Stimulated activated CD4-positive, alpha-beta T cell treated with anti-CD3 and anti-CD28 coated beads, Interleukin-2, amount 100 ng/mL, for 48 hours (primary cell): ENCODE measurements at regions not wholly inside any gene's neighbourhood (a gene's known extent, or its start where the extent isn't known, plus 50 kb on each side); places are given as distances from the start of the nearest gene placed in this dataset.

Experiments
- DNase-seq, 2 donors: peaks; one replicate each; pipeline ENCODE4 v3.0.0-alpha.2; 2020

- DNase-seq, result no peak
Observed at GRCh38 chr2:45337481-45337880, 273.6 kb downstream of the SRBD1 start.

- no peak for DNase-seq
Observed at GRCh38 chr2:45334205-45334604, 276.9 kb downstream of the SRBD1 start.

- no peak for DNase-seq
Observed at GRCh38 chr2:45332567-45332966, 278.5 kb downstream of the SRBD1 start.

GRCh38 chr2:45332094-45332493 is 279.0 kb downstream of the SRBD1 start:
- no peak for DNase-seq

- DNase-seq, result no peak
Observed at GRCh38 chr2:45331410-45331786, 279.7 kb downstream of the SRBD1 start.

- DNase-seq, result no peak
Observed at GRCh38 chr2:45330637-45331409, 280.2 kb downstream of the SRBD1 start.

- no peak for DNase-seq
Observed at GRCh38 chr2:45330108-45330507, 281.0 kb downstream of the SRBD1 start.

GRCh38 chr2:45329045-45329677 is 281.9 kb downstream of the SRBD1 start:
- DNase-seq, result no peak

GRCh38 chr2:45328264-45328870 is 282.7 kb downstream of the SRBD1 start:
- no peak for DNase-seq

GRCh38 chr2:45323344-45323743 is 287.7 kb downstream of the SRBD1 start:
- DNase-seq, result no peak

- no peak for DNase-seq
Observed at GRCh38 chr2:45320956-45321355, 290.1 kb downstream of the SRBD1 start.

GRCh38 chr2:45319683-45320455 is 291.2 kb downstream of the SRBD1 start:
- DNase-seq, result no peak

- DNase-seq, result no peak
Observed at GRCh38 chr2:45318686-45319085, 292.4 kb downstream of the SRBD1 start.

- no peak for DNase-seq
Observed at GRCh38 chr2:45316576-45317338, 294.3 kb downstream of the SRBD1 start.

GRCh38 chr2:45315861-45316260 is 295.2 kb downstream of the SRBD1 start:
- no peak for DNase-seq

- no peak for DNase-seq
Observed at GRCh38 chr2:45312275-45312674, 298.8 kb downstream of the SRBD1 start.

- no peak for DNase-seq
Observed at GRCh38 chr2:45311559-45311958, 299.5 kb downstream of the SRBD1 start.

- no peak for DNase-seq
Observed at GRCh38 chr2:45307147-45307546, 297.9 kb upstream of the SIX2 start.

- no peak for DNase-seq
Observed at GRCh38 chr2:45305599-45305998, 296.3 kb upstream of the SIX2 start.

- no peak for DNase-seq
Observed at GRCh38 chr2:45303417-45304202, 294.4 kb upstream of the SIX2 start.

GRCh38 chr2:45301307-45302277 is 292.3 kb upstream of the SIX2 start:
- no peak for DNase-seq
